SK-MEL-5 (cell line): ENCODE measurements at regions not wholly inside any gene's neighbourhood (a gene's known extent, or its start where the extent isn't known, plus 50 kb on each side); places are given as distances from the start of the nearest gene placed in this dataset.

Source experiments
- DNase-seq: peaks from one replicate; pipeline ENCODE4 v3.0.0-alpha.2; 2016; ENCODE audit warnings: low read depth, low spot score
- in situ Hi-C: cut with HindIII; loops from 2 replicates; pipeline ENCODE4 v1.10.0; 2016; ENCODE audit warnings: low sequenced_read_pairs, high pct_unique_total_duplicates, low pct_unique_long_range_greater_than_20kb

DNA sequence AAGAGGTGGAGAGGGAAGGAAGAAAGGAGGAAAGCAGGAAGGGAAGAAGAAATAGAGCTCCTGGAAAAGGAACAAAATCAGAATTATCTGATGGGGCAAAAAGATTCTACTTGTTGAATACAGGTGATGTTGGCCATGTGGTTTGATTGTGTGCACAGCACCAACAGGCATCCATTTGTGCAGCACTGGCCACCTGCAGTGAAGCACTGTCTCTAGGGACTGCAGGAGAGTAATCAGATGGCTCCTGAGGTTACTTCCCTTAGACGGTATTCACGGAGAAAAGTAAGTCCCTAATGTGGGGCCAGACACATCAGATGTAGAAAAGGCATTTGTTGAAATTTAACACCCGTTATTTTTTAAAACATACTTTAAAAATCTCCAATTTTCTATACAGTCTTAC lies 135.3 kb upstream of the VIPR2 start:
- no peak for DNase-seq
- in situ Hi-C loops = no loop called here

DNA sequence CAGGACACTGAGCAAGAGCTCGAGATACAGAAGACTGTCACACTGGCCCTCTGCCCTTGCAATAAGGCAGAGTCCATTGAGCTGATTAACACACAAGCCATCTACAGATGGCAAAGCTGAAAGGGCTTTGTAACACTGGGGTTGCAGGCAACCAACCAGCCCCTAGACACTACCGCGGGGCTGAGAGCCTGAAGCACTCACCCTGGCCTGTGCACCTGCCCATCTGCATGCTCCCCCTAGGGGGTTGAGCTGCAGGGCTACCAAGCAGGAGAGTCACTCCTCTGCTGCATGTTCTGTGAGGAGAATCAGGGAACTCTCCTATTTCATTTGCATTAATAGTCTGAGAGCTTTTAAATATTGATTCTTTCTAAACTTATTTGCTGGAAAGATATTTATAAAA lies 128.1 kb upstream of the VIPR2 start:
- DNase-seq = no peak
- in situ Hi-C loops = no loop called here

DNA sequence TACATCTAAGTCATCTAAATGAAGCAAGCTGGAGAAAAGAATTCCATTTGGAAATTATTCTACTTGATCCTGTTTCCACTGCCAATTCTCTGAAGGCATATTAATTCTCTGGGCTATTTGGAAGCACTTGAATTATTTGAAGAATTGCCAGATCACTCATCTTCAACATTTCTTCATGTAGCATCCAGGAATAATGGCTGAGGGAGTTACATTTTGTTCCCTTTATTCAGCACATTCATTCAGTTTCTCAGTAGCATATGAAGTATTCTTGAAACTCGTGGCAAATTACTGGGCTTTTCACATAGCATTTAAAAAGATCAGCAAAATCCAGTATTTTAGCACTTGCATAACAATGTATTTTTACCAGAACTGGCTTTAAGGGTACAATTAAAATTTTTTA lies 127.1 kb upstream of the VIPR2 start:
- DNase-seq = no peak
- in situ Hi-C loops = no loop called here

DNA sequence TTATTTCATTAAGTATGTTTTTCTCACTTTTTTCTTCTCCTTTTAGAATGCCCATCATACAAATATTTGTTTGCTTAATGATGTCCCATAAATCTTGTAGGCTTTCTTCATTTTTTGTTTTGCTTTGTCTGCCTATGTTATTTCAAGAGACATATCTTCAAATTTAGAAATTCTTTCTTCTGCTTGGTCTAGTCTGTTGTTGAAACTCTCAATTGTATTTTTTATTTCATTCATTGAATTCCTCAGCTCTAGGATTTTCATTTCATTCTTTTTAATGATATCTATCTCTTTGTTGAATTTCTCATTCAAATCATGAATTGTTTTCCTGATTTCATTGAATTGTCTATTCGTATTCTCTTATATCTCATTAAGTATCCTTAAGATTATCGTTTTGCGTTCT lies 125.1 kb upstream of the VIPR2 start:
- DNase-seq = no peak
- in situ Hi-C loops = no loop called here

DNA sequence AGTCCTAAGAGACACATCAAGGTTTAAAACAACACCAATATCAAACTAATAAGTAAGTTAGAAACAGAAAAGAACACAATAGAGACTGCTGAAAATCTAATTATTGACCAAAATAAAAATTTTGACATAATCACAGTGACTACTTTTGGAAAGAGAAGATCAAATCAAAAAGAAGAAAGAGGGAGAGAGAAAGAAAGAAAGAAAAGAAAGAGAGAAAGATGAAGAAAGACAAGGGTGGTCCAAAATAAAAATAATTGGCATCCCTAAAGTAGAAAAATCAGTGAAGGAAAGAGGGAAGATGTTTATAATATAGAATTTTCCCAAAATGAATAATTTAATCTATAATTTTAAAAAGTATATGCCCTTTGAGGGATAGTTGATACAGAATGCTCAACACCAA lies 118.8 kb upstream of the VIPR2 start:
- in situ Hi-C loops = no loop called here
- DNase-seq = no peak

DNA sequence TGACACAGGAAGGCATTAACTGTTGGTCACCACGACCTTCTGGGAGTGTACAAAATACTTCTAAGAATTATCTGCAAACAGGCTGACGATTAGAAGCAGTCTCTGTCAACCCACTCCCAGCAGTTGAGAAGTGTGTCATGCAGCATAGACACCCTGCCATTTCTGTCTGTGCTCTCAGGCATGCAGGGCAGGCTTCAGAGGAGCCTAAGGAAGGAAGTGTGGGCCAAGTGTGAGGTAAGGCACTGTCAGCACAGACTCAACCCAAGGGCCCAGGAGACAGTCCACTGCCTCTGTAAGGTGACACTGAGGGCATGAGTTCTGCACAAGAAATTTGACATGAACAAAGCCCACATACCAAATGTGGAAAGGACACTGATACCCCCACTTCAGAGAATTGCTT lies 109.0 kb upstream of the VIPR2 start:
- in situ Hi-C loops = no loop called here

DNA sequence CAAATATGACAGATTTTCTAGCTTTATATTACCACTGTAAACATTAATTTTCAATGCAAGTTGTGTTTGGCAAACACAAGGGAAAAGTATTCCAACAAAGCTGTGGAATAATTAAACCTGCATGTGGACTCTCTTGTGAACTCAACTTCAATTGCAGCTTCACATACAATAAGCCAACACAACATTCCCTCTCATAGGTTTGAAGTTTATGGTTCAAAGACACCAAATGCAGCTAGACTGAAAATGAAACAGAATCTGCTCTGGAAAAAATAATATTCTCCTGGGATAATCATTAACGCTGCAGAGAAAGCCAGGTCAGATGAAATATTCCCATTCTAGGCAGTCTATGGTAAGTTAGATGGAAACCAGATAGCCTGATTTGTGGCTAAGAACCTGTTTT lies 105.8 kb upstream of the VIPR2 start:
- DNase-seq = no peak

More for the DNA sequence above, 109.0 kb upstream of the VIPR2 start:
- no peak for DNase-seq

DNA sequence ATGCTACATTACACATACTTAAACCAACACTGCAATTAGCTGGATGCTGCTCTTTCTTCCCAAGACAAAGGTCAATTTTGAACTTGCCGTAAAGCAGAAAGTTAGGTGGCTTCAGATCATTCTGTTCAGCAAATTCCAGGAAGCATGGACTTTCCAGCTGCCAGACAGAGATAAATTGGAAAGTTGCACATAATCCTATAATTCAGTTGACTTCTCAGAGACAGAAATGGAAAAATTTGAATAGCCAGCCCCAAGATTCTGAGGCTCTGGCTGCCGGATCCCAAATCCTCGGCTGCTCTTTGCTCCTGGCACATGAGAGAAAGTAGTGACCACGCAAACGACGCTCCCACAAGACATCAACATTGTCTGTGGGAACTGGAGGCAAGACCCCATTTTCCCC lies 105.0 kb upstream of the VIPR2 start:
- in situ Hi-C loops = no loop called here
- DNase-seq = no peak

More for the DNA sequence above, 105.8 kb upstream of the VIPR2 start:
- in situ Hi-C loops = no loop called here

DNA sequence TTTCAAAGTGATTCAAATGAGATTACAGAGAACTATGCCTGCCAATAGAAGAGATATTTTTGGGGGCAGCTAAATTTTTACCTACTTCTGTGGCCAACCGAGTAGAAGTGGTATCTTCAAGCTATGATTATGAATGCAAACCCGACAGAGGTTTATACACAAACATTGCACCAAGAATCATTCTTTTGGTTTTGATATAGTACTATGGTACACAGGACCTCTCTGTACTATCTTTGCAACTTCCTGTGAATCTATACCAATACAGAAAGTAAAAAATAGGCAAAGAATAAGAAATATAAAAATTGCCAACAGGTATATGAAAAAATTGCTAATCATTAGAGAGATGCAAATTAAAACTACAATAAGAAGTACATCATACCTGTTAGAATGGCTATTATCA lies 103.2 kb upstream of the VIPR2 start:
- DNase-seq = no peak
- in situ Hi-C loops = no loop called here

DNA sequence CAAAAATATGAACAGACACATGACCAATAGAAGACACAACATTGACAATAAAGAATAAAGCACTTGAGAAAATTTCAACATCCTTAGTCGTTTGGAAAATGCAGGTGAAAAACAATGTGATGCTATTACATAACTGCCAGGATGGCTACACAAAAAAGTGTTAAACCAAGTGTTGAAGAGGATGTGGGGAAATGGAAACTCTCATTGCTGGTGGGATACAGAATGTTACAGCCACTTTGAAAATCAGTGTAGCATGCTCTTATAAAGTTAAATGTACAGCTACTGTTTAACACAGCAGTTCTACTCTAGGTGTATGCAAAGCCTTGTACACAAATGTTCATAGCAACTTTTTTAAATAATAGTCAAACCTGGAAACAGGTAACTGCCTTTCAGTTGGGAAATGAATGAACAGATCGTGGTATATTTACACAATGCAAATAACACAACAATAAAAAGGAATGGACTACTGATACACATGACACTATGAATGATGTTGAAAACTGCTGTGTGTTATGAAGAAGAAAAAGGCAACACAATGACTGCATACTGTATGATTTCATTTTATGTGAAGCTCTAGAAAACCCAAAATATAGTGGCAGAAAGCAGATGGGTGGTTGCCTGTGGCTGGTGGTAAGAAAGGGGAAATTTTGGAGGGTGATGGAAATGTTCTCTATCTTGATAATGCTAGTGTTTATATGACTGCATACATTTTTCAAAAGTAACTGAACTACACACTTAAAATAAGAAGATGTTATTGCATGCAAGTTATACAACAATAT lies 102.2 kb upstream of the VIPR2 start:
- in situ Hi-C loops = no loop called here
- DNase-seq = no peak

DNA sequence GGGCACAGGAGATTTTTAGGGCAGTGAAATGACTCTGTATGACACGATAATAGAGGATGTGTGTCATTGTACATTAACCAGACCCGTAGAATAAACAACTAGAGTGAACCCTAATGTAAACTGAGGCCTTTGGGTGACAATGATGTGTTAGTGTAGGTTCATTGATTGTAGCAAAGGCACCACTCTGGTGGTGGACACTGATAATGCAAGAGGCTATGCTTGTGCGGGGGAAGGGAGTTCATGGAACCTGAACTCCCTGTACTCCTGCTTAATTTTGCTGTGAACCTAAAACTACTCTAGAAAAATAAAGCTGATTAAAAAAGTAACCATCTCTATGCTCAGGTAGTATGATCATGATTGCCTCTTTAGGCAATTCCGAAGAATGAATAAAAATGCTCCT lies 96.3 kb upstream of the VIPR2 start:
- in situ Hi-C loops = no loop called here
- DNase-seq = no peak

DNA sequence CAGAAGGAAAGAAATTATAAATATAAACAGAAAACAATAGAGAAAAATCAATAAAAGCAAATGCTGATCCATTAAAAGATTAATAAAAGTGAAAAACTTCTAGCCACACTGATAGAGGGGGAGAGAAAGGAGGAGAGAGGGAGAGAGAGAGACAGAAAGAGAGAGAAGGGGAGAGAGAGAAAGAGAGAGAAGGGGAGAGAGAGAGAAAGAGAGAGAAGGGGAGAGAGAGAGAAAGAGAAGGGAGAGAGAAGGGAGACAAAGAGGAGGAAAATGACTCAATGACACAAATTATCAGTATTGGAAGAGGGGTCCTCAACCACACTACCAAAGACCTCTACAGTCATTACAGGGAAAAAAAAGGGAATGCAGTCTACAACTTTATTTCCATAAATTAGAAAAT lies 94.4 kb upstream of the VIPR2 start:
- in situ Hi-C loops = no loop called here
- no peak for DNase-seq

DNA sequence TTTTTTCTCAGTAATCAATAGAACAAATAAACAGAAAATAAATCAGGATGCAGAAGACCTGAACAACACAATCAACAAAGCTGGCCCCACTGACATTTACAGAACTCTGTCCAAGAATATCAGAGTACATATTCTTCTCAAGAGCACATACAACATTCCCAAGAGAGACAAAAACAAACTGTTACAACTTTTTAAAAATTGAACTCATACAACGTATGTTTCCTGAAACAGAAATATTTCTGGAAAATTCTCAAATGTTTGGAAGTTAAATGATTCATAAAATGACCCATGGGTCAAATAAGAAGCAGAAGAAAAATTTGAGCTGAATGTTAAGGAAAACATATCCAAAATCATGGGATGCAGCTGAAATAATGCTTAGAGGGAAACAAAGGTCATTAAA lies 93.9 kb upstream of the VIPR2 start:
- no peak for DNase-seq
- in situ Hi-C loops = no loop called here

DNA sequence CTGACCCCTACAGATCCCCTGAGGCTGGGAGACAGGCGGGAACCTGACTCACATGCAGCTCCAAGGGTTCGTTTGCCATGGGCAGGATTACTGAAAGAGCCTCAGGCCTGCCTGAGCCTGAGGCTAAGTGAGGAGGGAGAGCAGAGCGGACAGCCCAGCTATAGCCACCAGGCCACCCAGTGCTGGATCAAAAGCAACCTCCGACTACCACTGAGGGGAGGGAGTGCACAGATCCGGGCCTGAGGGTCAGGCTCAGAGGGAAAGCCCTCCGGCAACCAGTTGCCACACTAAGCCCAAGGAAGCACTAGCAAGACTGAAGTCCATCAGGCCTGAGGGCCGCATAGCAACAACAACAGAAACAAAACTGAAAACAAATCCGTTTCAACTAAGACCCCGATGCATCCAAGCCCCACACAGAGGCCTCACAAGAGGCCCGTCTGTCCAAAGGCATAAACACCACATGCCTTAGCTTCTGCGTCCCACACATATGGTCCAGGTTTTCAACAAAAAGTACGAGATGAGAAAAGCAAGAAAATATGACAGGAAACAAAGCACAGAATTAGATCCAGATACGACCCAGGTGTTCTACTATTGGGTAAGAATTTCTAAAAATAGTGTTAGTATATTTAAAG lies 92.5 kb upstream of the VIPR2 start:
- in situ Hi-C loops = no loop called here
- DNase-seq = no peak

DNA sequence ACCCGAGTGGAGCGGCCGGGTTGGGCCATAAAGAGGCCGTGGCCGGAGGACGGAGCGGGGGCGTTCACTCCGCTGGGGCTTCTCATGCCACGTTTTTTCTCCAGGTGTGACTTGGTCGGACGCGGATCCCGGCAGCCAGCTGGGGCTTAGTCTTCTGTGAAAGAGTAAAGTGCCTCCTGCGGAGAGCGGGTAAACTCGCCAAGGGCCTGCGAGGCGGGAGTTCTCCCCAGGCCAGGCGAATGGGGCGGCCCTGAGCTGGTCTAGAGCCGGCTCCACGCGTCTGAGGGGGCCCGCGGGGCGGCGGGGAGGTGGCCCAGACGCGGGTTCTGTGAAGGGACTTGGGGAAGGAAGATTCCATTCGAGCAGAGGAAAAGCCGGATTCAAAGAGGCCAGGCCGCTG lies 86.3 kb upstream of the VIPR2 start:
- in situ Hi-C loops = no loop called here
- no peak for DNase-seq

DNA sequence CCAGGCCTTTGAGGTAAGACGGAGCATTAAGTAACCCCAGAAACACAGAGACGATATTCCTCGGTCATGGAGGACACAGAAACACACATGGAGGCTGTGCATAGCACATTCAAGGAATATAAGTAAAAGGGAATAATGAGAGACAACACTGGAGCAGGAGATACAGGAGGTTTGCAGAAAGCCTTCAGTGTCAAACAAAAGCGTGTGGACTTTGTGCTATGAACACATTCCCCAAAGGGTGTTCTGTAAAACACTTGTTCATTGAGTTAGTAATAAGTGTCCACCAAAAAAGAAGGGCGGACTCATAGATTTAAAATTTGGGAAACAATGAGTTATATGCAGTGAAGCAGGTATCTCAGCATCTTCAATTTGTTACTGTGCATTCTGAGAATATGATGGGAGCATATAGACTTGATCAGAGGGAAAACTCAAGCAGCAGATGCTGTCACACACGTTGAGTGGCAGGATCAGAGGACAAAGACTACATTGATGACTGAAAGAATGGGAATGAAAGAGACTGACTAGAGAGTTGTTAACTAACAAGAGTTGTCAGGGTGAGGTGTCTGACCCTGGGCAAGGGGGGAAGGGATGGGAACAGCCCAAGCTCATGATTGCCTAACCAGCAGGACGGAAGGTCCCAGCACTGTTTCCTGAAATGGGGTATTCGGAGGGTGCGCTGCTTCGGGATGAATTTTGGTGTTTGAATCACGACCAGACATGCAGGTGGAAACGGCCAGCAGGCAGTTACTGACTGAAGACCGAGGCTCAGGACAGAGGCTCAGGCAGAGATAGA lies 85.2 kb upstream of the VIPR2 start:
- DNase-seq = no peak
- in situ Hi-C loops = no loop called here

DNA sequence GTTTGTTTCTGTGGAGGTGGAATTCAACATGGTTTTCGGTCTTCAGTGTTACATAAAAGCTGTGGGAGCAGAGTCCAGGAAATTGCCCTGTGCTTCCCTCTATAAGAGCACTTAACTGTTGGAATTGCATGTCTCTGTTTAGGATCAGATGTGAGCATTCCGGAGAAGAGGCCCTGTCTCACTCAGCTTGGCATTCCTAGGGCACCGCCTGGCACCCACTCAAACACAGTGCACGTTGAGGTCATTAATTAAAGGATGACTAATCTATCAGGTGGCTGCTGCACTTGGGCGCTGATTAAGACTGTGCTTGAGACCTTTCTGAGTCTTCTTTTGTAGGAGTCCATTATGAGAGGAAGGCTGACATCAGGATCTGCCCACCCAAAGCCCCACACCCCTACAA lies 82.8 kb upstream of the VIPR2 start:
- no peak for DNase-seq
- in situ Hi-C loops = no loop called here

DNA sequence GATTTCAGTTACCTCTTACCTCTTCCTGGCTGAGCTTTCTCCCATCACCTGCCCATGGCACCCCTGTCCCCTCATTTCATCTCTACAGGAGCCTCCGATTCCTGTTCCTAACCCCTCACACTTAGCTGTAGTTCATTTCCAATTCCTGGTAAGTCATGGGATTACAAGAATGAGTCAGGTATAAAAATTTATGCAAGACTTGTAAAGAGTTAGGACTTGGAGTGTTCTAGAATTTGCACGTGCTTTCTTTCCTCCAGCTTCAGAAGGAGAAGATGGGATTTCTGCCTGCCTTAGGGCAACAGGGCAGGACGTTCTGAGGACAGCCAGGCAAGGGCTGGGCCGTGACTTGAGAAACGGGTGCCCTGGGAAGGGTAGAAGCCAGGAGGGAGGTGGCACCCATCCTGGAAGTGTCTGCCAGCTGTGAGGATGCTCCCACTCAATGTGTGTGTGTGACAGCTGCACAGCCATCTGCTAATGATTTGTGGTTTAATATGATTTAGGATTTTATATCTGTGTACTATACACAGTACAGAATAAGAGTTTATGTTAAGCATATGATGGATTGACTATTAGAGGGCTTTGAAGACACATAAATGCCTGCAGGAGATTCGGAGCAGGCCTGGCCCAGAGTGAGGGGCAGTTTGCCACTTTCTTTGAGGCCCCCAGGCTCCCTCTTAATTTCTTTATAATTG lies 81.5 kb upstream of the VIPR2 start:
- no peak for DNase-seq
- in situ Hi-C loops = no loop called here
